Dendritic cell treated with granulocyte-macrophage colony-stimulating factor and Interleukin-4, amounts not matched to agents 40 ng/mL and 50 ng/mL, for 4 days (primary cell): ENCODE measurements at regions not wholly inside any gene's neighbourhood (a gene's known extent, or its start where the extent isn't known, plus 50 kb on each side); places are given as distances from the start of the nearest gene placed in this dataset.

ENCODE experiments used
- H3K27ac Mint-ChIP-seq: one replicate; pipeline ENCODE4 v1.8.0; 2022; ENCODE audit warnings: mild to moderate bottlenecking, mixed read lengths
- H3K27me3 Mint-ChIP-seq: one replicate; pipeline ENCODE4 v1.8.0; 2022; ENCODE audit warnings: mild to moderate bottlenecking, mixed read lengths
- H3K36me3 Mint-ChIP-seq: one replicate; pipeline ENCODE4 v1.8.0; 2022; ENCODE audit warnings: low read depth, mixed read lengths
- H3K4me1 Mint-ChIP-seq: one replicate; pipeline ENCODE4 v1.8.0; 2022; ENCODE audit warnings: low read depth, mixed read lengths
- H3K4me3 Mint-ChIP-seq: one replicate; pipeline ENCODE4 v1.8.0; 2022; ENCODE audit warnings: mild to moderate bottlenecking, moderate library complexity, mixed read lengths
- H3K9me3 Mint-ChIP-seq: one replicate; pipeline ENCODE4 v1.8.0; 2022; ENCODE audit warnings: mixed read lengths
- intact Hi-C: fragments of 100-400 bp; cut with micrococcal nuclease; formaldehyde crosslinking; loops from one replicate; pipeline ENCODE4 v1.15.0; 2022

GRCh38 chr4:128570387-128570975, 239.0 kb upstream of the JADE1 start:
- Mint-ChIP-seq H3K9me3 (no peaks in the 10 kb centered on the region), H3K4me1 (peaks cover 69% of the 10 kb centered on the region), H3K4me3 (peak overlapping the region; percentile 64), H3K27ac (peak overlapping the region; percentile 81), H3K27me3 (no peaks in the 10 kb centered on the region), H3K36me3 (no peaks in the 10 kb centered on the region)
- intact Hi-C loops: loop anchor here (2.0 to 5.0 kb wide), 2 partner anchors 16 to 242 kb away; no protein-coding TSS in a partner anchor

GRCh38 chr4:128566693-128567092, 242.8 kb upstream of the JADE1 start:
- peak overlapping the region; percentile 81 for H3K27ac Mint-ChIP-seq
- no peaks in the 10 kb centered on the region for H3K27me3 Mint-ChIP-seq
- no peaks in the 10 kb centered on the region for H3K36me3 Mint-ChIP-seq
- peaks cover 73% of the 10 kb centered on the region for H3K4me1 Mint-ChIP-seq
- intact Hi-C loops: loop anchor here (5.0 to 10.0 kb wide), 3 partner anchors 109 to 296 kb away; partner anchors contain the start of gene PGRMC2
- no peak overlapping the region for H3K4me3 Mint-ChIP-seq
- no peaks in the 10 kb centered on the region for H3K9me3 Mint-ChIP-seq

- H3K27me3 Mint-ChIP-seq: no peaks in the 10 kb centered on the region
- peaks cover 73% of the 10 kb centered on the region for H3K4me1 Mint-ChIP-seq
- no peaks in the 10 kb centered on the region for H3K36me3 Mint-ChIP-seq
- H3K27ac Mint-ChIP-seq: peak overlapping the region; percentile 55
- H3K9me3 Mint-ChIP-seq: no peaks in the 10 kb centered on the region
- H3K4me3 Mint-ChIP-seq: no peak overlapping the region
- intact Hi-C loops: loop anchor here (5.0 to 10.0 kb wide), 3 partner anchors 108 to 297 kb away; partner anchors contain the start of gene PGRMC2
Measured at GRCh38 chr4:128565565-128566186, 243.8 kb upstream of the JADE1 start.

- H3K4me3 Mint-ChIP-seq: no peak overlapping the region
- peak overlapping the region; percentile 55 for H3K27ac Mint-ChIP-seq
- H3K36me3 Mint-ChIP-seq: no peaks in the 10 kb centered on the region
- no peaks in the 10 kb centered on the region for H3K9me3 Mint-ChIP-seq
- intact Hi-C loops: loop anchor here (5.0 to 10.0 kb wide), 3 partner anchors 108 to 297 kb away; partner anchors contain the start of gene PGRMC2
- H3K4me1 Mint-ChIP-seq: peaks cover 73% of the 10 kb centered on the region
- H3K27me3 Mint-ChIP-seq: no peaks in the 10 kb centered on the region
Measured at GRCh38 chr4:128565054-128565453, 244.4 kb upstream of the JADE1 start.

- Mint-ChIP-seq H3K27ac (peak overlapping the region; percentile 55), H3K4me3 (no peak overlapping the region), H3K4me1 (peaks cover 73% of the 10 kb centered on the region), H3K36me3 (no peaks in the 10 kb centered on the region), H3K9me3 (no peaks in the 10 kb centered on the region), H3K27me3 (no peaks in the 10 kb centered on the region)
- intact Hi-C loops: loop anchor here (10.0 kb wide), 1 partner anchor 279 kb away; the partner anchor contains the start of gene PGRMC2
Measured at GRCh38 chr4:128564081-128564630, 245.3 kb upstream of the JADE1 start.

- Mint-ChIP-seq H3K27ac (peak overlapping the region; percentile 78), H3K4me1 (peaks cover 56% of the 10 kb centered on the region), H3K9me3 (no peaks in the 10 kb centered on the region), H3K36me3 (no peaks in the 10 kb centered on the region), H3K4me3 (no peak overlapping the region), H3K27me3 (no peaks in the 10 kb centered on the region)
- intact Hi-C loops: loop anchor here (10.0 kb wide), 1 partner anchor 276 kb away; the partner anchor contains the start of gene PGRMC2
Measured at GRCh38 chr4:128560754-128561495, 248.6 kb upstream of the JADE1 start.

- H3K4me1 Mint-ChIP-seq: peaks cover 39% of the 10 kb centered on the region
- H3K4me3 Mint-ChIP-seq: no peak overlapping the region
- H3K27me3 Mint-ChIP-seq: no peaks in the 10 kb centered on the region
- H3K27ac Mint-ChIP-seq: peak overlapping the region; percentile 80
- no peaks in the 10 kb centered on the region for H3K9me3 Mint-ChIP-seq
- H3K36me3 Mint-ChIP-seq: no peaks in the 10 kb centered on the region
- intact Hi-C loops: loop anchor here (10.0 kb wide), 1 partner anchor 536 kb away; the partner anchor contains the start of genes C4orf33 and SCLT1
Measured at GRCh38 chr4:128558896-128559679, 250.4 kb upstream of the JADE1 start.

- peaks cover 1% of the 10 kb centered on the region for H3K27me3 Mint-ChIP-seq
- peaks cover 6% of the 10 kb centered on the region for H3K36me3 Mint-ChIP-seq
- H3K4me3 Mint-ChIP-seq: no peak overlapping the region
- H3K27ac Mint-ChIP-seq: peak overlapping the region; percentile 22
- peaks cover under 1% of the 10 kb centered on the region for H3K9me3 Mint-ChIP-seq
- H3K4me1 Mint-ChIP-seq: peaks cover 48% of the 10 kb centered on the region
- intact Hi-C loops: loop anchor here (10.0 kb wide), 1 partner anchor 538 kb away; the partner anchor contains the start of genes C4orf33 and SCLT1
Measured at GRCh38 chr4:128556756-128557155, 252.7 kb upstream of the JADE1 start.

GRCh38 chr4:128553686-128554515, 255.6 kb upstream of the JADE1 start:
- Mint-ChIP-seq H3K9me3 (peaks cover 8% of the 10 kb centered on the region), H3K4me1 (peaks cover 21% of the 10 kb centered on the region), H3K27ac (peak overlapping the region; percentile 89), H3K36me3 (peaks cover 6% of the 10 kb centered on the region), H3K27me3 (peaks cover 12% of the 10 kb centered on the region), H3K4me3 (peak overlapping the region; percentile 86)
- intact Hi-C loops: loop anchor here (2.0 to 10.0 kb wide), 3 partner anchors 17 to 541 kb away; partner anchors contain the start of genes C4orf33 and SCLT1

- H3K9me3 Mint-ChIP-seq: peaks cover 8% of the 10 kb centered on the region
- peaks cover 12% of the 10 kb centered on the region for H3K27me3 Mint-ChIP-seq
- intact Hi-C loops: loop anchor here (5.0 to 10.0 kb wide), 2 partner anchors 35 to 542 kb away; partner anchors contain the start of genes C4orf33 and SCLT1
- H3K4me1 Mint-ChIP-seq: peaks cover 15% of the 10 kb centered on the region
- H3K36me3 Mint-ChIP-seq: peaks cover 6% of the 10 kb centered on the region
- H3K27ac Mint-ChIP-seq: peak overlapping the region; percentile 89
- H3K4me3 Mint-ChIP-seq: no peak overlapping the region
Measured at GRCh38 chr4:128552586-128552907, 257.0 kb upstream of the JADE1 start.

GRCh38 chr4:128551280-128551679, 258.2 kb upstream of the JADE1 start:
- peaks cover 8% of the 10 kb centered on the region for H3K9me3 Mint-ChIP-seq
- H3K27me3 Mint-ChIP-seq: peaks cover 17% of the 10 kb centered on the region
- intact Hi-C loops: loop anchor here (5.0 to 10.0 kb wide), 2 partner anchors 34 to 544 kb away; partner anchors contain the start of genes C4orf33 and SCLT1
- no peak overlapping the region for H3K27ac Mint-ChIP-seq
- peaks cover 6% of the 10 kb centered on the region for H3K36me3 Mint-ChIP-seq
- no peak overlapping the region for H3K4me3 Mint-ChIP-seq
- peaks cover 15% of the 10 kb centered on the region for H3K4me1 Mint-ChIP-seq

- Mint-ChIP-seq H3K4me1 (peaks cover 15% of the 10 kb centered on the region), H3K4me3 (no peak overlapping the region), H3K27me3 (peaks cover 17% of the 10 kb centered on the region), H3K27ac (no peak overlapping the region), H3K9me3 (peaks cover 8% of the 10 kb centered on the region), H3K36me3 (peaks cover 6% of the 10 kb centered on the region)
- intact Hi-C loops: loop anchor here (5.0 to 10.0 kb wide), 2 partner anchors 33 to 545 kb away; partner anchors contain the start of genes C4orf33 and SCLT1
Measured at GRCh38 chr4:128550060-128550459, 259.4 kb upstream of the JADE1 start.
